Transverse colon (tissue), 4 donors: ENCODE measurements at regions not wholly inside any gene's neighbourhood (a gene's known extent, or its start where the extent isn't known, plus 50 kb on each side); places are given as distances from the start of the nearest gene placed in this dataset.

Experiments used
- DNase-seq: peaks from one replicate; pipeline ENCODE4 v3.0.0-alpha.2; 2019
- H3K27ac ChIP-seq, 4 donors: fragments of 200-600 bp; sonication (generic); 2 replicates each; pipeline ENCODE4 v1.5.1; 2016 to 2018; ENCODE audit warnings: inconsistent platforms in 4 of 4
- H3K27me3 ChIP-seq: fragments of 200-600 bp; sonication (generic); 2 replicates; pipeline ENCODE4 v1.5.1; 2017; ENCODE audit warnings: inconsistent platforms
- H3K36me3 ChIP-seq, 4 donors: fragments of 200-600 bp; sonication (generic); 2 replicates each; pipeline ENCODE4 v1.5.1; 2017 to 2019; ENCODE audit warnings: inconsistent platforms in 4 of 4
- H3K4me1 ChIP-seq, 4 donors: fragments of 200-600 bp; sonication (generic); 2 replicates each; pipeline ENCODE4 v1.5.1; 2017 to 2020; ENCODE audit warnings: inconsistent platforms in 4 of 4
- H3K4me3 ChIP-seq, 4 donors: fragments of 200-600 bp; sonication (generic); 1 replicate in 1 of 4; 2 replicates in 3 of 4; pipeline versions ENCODE4 v1.5.1 to v1.6.1; 2017 to 2019; ENCODE audit warnings: inconsistent platforms in 4 of 4
- H3K9me3 ChIP-seq, 2 donors: fragments of 200-600 bp; sonication (generic); 2 replicates each; pipeline ENCODE4 v1.5.1; 2017 to 2019; ENCODE audit warnings: inconsistent platforms in 2 of 2
- CTCF ChIP-seq, 5 experiments: fragments of 200-600 bp in 3 of 5; fragments of 450-650 bp in 2 of 5; sonication (generic) in 3 of 5; IDR thresholded peaks; 1 replicate in 2 of 5; 2 replicates in 3 of 5; pipeline ENCODE4 v1.5.1; 2016 to 2017; ENCODE audit warnings: antibody characterized with exemption in 5 of 5, inconsistent platforms in 3 of 5, mild to moderate bottlenecking in 2 of 5, moderate library complexity in 1 of 5
- EP300 ChIP-seq: sonication (generic); formaldehyde crosslinking; IDR thresholded peaks from one replicate; pipeline ENCODE4 v1.6.1; 2017; ENCODE audit warnings: antibody characterized with exemption, low read depth
- POLR2A ChIP-seq: fragments of 450-650 bp; IDR thresholded peaks from one replicate; pipeline ENCODE4 v1.6.1; 2016; ENCODE audit warnings: antibody characterized with exemption, mild to moderate bottlenecking, moderate library complexity
- POLR2AphosphoS5 ChIP-seq, 3 donors: sonication (generic); formaldehyde crosslinking; IDR thresholded peaks; one replicate each; pipeline ENCODE4 v1.6.1; 2016; ENCODE audit warnings: antibody characterized with exemption in 3 of 3
- WGBS, 2 donors: methylation state at CpG; one replicate each; pipeline ENCODE4 v1.1.5; 2018; ENCODE audit warnings: low coverage in 1 of 2; 5-methylcytosine and 5-hydroxymethylcytosine counted together
- in situ Hi-C, 4 donors: fragments of 200-750 bp; cut with MboI; loops; one replicate each; pipeline versions ENCODE4 v1.15.0 to v1.15.1; 2017; ENCODE audit warnings: low sequenced_read_pairs in 3 of 4, low pct_ligation_motif_present in 1 of 4, low pct_unique_long_range_greater_than_20kb in 1 of 4
- intact Hi-C: fragments of 100-400 bp; cut with DNase I; formaldehyde crosslinking; loops from one replicate; pipeline ENCODE4 v1.15.1; 2023; ENCODE audit warnings: low total_unique reads

- H3K27ac ChIP-seq: no peak overlapping the region
- no peaks in the 10 kb centered on the region for H3K9me3 ChIP-seq
- no peaks in the 10 kb centered on the region for H3K36me3 ChIP-seq
- in situ Hi-C loops: no loop called here
- no peak overlapping the region for H3K4me3 ChIP-seq
- no peaks in the 10 kb centered on the region for H3K4me1 ChIP-seq
- DNase-seq: no peak
- no peak for TF ChIP-seq POLR2A
- TF ChIP-seq CTCF (IDR thresholded peaks at IDR 0.05): no peak
- TF ChIP-seq POLR2AphosphoS5 (IDR thresholded peaks at IDR 0.05): no peak
- no peak for TF ChIP-seq EP300
- WGBS, 2 donors: 82 to 85% methylated on average over 3 to 5 of the region's 5 CpGs
- intact Hi-C loops: no loop called here
- H3K27me3 ChIP-seq: no peaks in the 10 kb centered on the region
Measured at GRCh38 chr2:16152071-16152927, 211.9 kb downstream of the MYCN start.

GRCh38 chr2:16151651-16152050 is 211.3 kb downstream of the MYCN start:
- TF ChIP-seq POLR2AphosphoS5 (IDR thresholded peaks at IDR 0.05) (no peak), CTCF (IDR thresholded peaks at IDR 0.05) (no peak), POLR2A (no peak), EP300 (no peak)
- Histone ChIP-seq H3K4me3 (no peak overlapping the region), H3K27ac (no peak overlapping the region), H3K27me3 (no peaks in the 10 kb centered on the region), H3K36me3 (no peaks in the 10 kb centered on the region), H3K9me3 (no peaks in the 10 kb centered on the region), H3K4me1 (no peaks in the 10 kb centered on the region)
- WGBS, 2 donors: 89 to 91% methylated on average over 4 of the region's 4 CpGs
- intact Hi-C loops (no loop called here), in situ Hi-C loops (no loop called here)
- no peak for DNase-seq

GRCh38 chr2:16151281-16151570 is 210.9 kb downstream of the MYCN start:
- Histone ChIP-seq H3K27me3 (no peaks in the 10 kb centered on the region), H3K4me3 (no peak overlapping the region), H3K36me3 (no peaks in the 10 kb centered on the region), H3K9me3 (no peaks in the 10 kb centered on the region), H3K4me1 (no peaks in the 10 kb centered on the region), H3K27ac (no peak overlapping the region)
- TF ChIP-seq EP300 (no peak), CTCF (IDR thresholded peaks at IDR 0.05) (no peak), POLR2AphosphoS5 (IDR thresholded peaks at IDR 0.05) (no peak), POLR2A (no peak)
- DNase-seq: no peak
- intact Hi-C loops (no loop called here), in situ Hi-C loops (no loop called here)
- 92 to 100% methylated on average over 1 to 3 of the region's 3 CpGs for WGBS, 2 donors

GRCh38 chr2:16150456-16151280 is 210.3 kb downstream of the MYCN start:
- WGBS, 2 donors: 59 to 75% methylated on average over 5 of the region's 5 CpGs

More at GRCh38 chr2:16150456-16151280, 210.3 kb downstream of the MYCN start:
- H3K36me3 ChIP-seq: no peaks in the 10 kb centered on the region
- DNase-seq: no peak
- in situ Hi-C loops: no loop called here
- H3K27ac ChIP-seq: no peak overlapping the region
- intact Hi-C loops: no loop called here
- no peaks in the 10 kb centered on the region for H3K9me3 ChIP-seq
- no peak overlapping the region for H3K4me3 ChIP-seq
- H3K27me3 ChIP-seq: no peaks in the 10 kb centered on the region
- TF ChIP-seq POLR2AphosphoS5 (IDR thresholded peaks at IDR 0.05): no peak
- no peak for TF ChIP-seq CTCF (IDR thresholded peaks at IDR 0.05)
- no peak for TF ChIP-seq EP300
- TF ChIP-seq POLR2A: no peak
- no peaks in the 10 kb centered on the region for H3K4me1 ChIP-seq
